ENCODE measurements at regions not wholly inside any gene's neighbourhood (a gene's known extent, or its start where the extent isn't known, plus 50 kb on each side); places are given as distances from the start of the nearest gene placed in this dataset.

- no peak for DNase-seq (ENCODE audit: low read depth)
- H3K4me3 ChIP-seq (ENCODE audit: low read depth, low read length): no peak overlapping the region
- TF ChIP-seq CTCF (conservative IDR thresholded peaks at IDR 0.05; ENCODE audit: low read depth, low read length): no peak
Measured at GRCh38 chr22:48644997-48645396, 1182.7 kb downstream of the BRD1 start.

- no peak for DNase-seq (ENCODE audit: low read depth)
- TF ChIP-seq CTCF (conservative IDR thresholded peaks at IDR 0.05; ENCODE audit: low read depth, low read length): no peak
- H3K4me3 ChIP-seq (ENCODE audit: low read depth, low read length): no peak overlapping the region
Measured at GRCh38 chr22:48644108-48644507, 1183.6 kb downstream of the BRD1 start.

GRCh38 chr22:48643066-48643731 is 1184.5 kb downstream of the BRD1 start:
- TF ChIP-seq CTCF (conservative IDR thresholded peaks at IDR 0.05; ENCODE audit: low read depth, low read length): no peak
- no peak overlapping the region for H3K4me3 ChIP-seq (ENCODE audit: low read depth, low read length)
- DNase-seq (ENCODE audit: low read depth): no peak

- TF ChIP-seq CTCF (conservative IDR thresholded peaks at IDR 0.05; ENCODE audit: low read depth, low read length): no peak
- no peak for DNase-seq (ENCODE audit: low read depth)
- H3K4me3 ChIP-seq (ENCODE audit: low read depth, low read length): no peak overlapping the region
Measured at GRCh38 chr22:48642550-48642949, 1185.1 kb downstream of the BRD1 start.

GRCh38 chr22:48641906-48642475 is 1185.7 kb downstream of the BRD1 start:
- no peak for TF ChIP-seq CTCF (conservative IDR thresholded peaks at IDR 0.05; ENCODE audit: low read depth, low read length)
- no peak for DNase-seq (ENCODE audit: low read depth)
- no peak overlapping the region for H3K4me3 ChIP-seq (ENCODE audit: low read depth, low read length)

- no peak overlapping the region for H3K4me3 ChIP-seq (ENCODE audit: low read depth, low read length)
- TF ChIP-seq CTCF (conservative IDR thresholded peaks at IDR 0.05; ENCODE audit: low read depth, low read length): no peak
- no peak for DNase-seq (ENCODE audit: low read depth)
Measured at GRCh38 chr22:48640890-48641841, 1186.5 kb downstream of the BRD1 start.
